ENCODE measurements at regions not wholly inside any gene's neighbourhood (a gene's known extent, or its start where the extent isn't known, plus 50 kb on each side); places are given as distances from the start of the nearest gene placed in this dataset.

DNA sequence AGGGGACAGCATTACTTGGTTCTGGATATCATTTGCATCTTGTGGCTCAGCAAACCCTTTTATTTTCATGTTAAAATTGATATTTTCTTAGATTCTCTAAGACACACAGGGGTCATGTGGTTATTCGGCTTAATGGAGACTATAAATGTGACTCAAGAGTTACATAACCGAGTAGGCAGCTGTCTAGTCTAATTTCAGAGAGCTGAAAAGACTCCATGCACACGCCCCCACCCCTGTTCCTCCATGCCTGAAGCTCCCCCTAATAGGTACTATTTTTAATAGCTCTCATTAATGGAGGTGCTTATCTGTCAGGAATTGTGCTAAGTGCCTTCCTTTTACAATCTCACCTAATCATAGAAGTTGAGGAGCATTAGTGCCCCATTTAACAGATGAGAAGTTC is 189.2 kb upstream of the ARHGAP20 start:
- no peaks in the 10 kb centered on the region for H3K36me3 Mint-ChIP-seq (ENCODE audit: low read depth, unreplicated experiment)
- no peak for DNase-seq (ENCODE audit: low spot score)
- no peaks in the 10 kb centered on the region for H3K4me1 Mint-ChIP-seq (ENCODE audit: unreplicated experiment)
- no peak overlapping the region for H3K4me3 Mint-ChIP-seq (ENCODE audit: unreplicated experiment)
- TF ChIP-seq, protein P1, sequence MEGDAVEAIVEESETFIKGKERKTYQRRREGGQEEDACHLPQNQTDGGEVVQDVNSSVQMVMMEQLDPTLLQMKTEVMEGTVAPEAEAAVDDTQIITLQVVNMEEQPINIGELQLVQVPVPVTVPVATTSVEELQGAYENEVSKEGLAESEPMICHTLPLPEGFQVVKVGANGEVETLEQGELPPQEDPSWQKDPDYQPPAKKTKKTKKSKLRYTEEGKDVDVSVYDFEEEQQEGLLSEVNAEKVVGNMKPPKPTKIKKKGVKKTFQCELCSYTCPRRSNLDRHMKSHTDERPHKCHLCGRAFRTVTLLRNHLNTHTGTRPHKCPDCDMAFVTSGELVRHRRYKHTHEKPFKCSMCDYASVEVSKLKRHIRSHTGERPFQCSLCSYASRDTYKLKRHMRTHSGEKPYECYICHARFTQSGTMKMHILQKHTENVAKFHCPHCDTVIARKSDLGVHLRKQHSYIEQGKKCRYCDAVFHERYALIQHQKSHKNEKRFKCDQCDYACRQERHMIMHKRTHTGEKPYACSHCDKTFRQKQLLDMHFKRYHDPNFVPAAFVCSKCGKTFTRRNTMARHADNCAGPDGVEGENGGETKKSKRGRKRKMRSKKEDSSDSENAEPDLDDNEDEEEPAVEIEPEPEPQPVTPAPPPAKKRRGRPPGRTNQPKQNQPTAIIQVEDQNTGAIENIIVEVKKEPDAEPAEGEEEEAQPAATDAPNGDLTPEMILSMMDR (IDR thresholded peaks at IDR 0.05; ENCODE audit: unreplicated experiment): no peak
- H3K27me3 Mint-ChIP-seq (ENCODE audit: unreplicated experiment): no peaks in the 10 kb centered on the region
- no peak overlapping the region for H3K27ac Mint-ChIP-seq (ENCODE audit: unreplicated experiment)
- no peaks in the 10 kb centered on the region for H3K9me3 Mint-ChIP-seq (ENCODE audit: unreplicated experiment)

DNA sequence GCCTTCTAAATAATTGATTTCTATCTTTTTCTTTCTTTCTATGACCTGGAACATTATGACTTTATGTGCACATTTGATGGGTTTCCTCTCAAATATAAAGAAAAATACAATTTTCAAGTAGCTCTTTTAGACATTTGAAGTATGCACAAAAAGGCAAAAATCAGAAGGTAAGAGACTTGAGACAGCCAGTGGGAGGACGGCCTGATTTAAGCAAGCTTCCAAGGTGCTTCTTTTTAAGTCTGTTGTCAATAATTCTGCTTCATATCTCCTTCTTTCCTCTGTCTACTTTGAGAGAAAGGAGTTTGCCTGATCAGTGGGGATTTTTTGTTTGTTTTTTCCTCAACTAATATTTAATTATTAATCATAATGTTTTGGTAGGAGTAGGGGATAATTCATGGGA is 188.2 kb upstream of the ARHGAP20 start:
- no peaks in the 10 kb centered on the region for H3K27me3 Mint-ChIP-seq (ENCODE audit: unreplicated experiment)

DNA sequence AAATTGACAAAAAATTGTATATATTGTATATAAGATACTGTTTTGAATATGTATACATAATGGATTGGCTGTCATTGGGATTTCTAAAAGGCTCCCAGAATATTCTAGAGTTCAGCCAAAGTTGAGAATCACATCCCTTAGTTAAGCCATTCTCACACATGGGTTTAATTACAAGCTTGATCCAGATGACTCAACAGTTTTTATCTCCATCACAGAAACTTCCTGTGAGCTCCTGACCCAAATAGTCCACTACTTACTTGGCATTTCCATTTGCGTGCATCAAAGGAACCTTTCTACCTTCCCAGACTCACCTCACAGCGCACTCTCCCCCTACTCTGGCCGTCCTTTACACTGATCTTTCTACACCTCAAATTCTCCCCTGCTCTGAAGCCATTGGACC is 184.8 kb upstream of the ARHGAP20 start:
- no peaks in the 10 kb centered on the region for H3K36me3 Mint-ChIP-seq (ENCODE audit: low read depth, unreplicated experiment)
- peaks cover 4% of the 10 kb centered on the region for H3K27me3 Mint-ChIP-seq (ENCODE audit: unreplicated experiment)
- H3K4me3 Mint-ChIP-seq (ENCODE audit: unreplicated experiment): no peak overlapping the region
- no peaks in the 10 kb centered on the region for H3K4me1 Mint-ChIP-seq (ENCODE audit: unreplicated experiment)
- H3K27ac Mint-ChIP-seq (ENCODE audit: unreplicated experiment): no peak overlapping the region
- H3K9me3 Mint-ChIP-seq (ENCODE audit: unreplicated experiment): no peaks in the 10 kb centered on the region
- TF ChIP-seq, protein P1 (IDR thresholded peaks at IDR 0.05; ENCODE audit: unreplicated experiment): no peak
- DNase-seq (ENCODE audit: low spot score): no peak

More for the DNA sequence above, 188.2 kb upstream of the ARHGAP20 start:
- no peak overlapping the region for H3K4me3 Mint-ChIP-seq (ENCODE audit: unreplicated experiment)
- no peaks in the 10 kb centered on the region for H3K9me3 Mint-ChIP-seq (ENCODE audit: unreplicated experiment)
- no peak for DNase-seq (ENCODE audit: low spot score)
- H3K27ac Mint-ChIP-seq (ENCODE audit: unreplicated experiment): no peak overlapping the region
- H3K4me1 Mint-ChIP-seq (ENCODE audit: unreplicated experiment): no peaks in the 10 kb centered on the region
- no peaks in the 10 kb centered on the region for H3K36me3 Mint-ChIP-seq (ENCODE audit: low read depth, unreplicated experiment)
- TF ChIP-seq, protein P1 (IDR thresholded peaks at IDR 0.05; ENCODE audit: unreplicated experiment): no peak

DNA sequence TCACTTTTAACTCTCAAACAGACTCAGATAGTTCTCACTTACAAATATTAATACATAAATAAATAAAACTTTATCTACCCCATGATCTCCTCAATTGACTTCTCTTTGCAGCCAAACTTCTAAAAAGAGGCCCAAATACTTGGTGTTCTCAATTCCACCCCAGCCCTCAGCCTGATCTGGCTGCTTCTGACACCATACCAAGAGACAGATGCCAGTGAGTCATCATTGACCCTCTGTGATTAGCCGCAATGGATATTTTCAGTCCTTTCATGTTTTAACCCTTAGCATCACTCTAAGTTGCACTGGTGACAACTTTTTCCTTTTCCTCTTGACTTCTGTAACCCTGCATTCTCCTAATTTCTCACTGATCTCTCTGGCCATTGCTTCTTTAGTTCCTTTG is 184.1 kb upstream of the ARHGAP20 start:
- TF ChIP-seq, protein P1 (IDR thresholded peaks at IDR 0.05; ENCODE audit: unreplicated experiment): no peak
- Mint-ChIP-seq H3K4me1 (ENCODE audit: unreplicated experiment) (no peaks in the 10 kb centered on the region), H3K27ac (ENCODE audit: unreplicated experiment) (no peak overlapping the region), H3K27me3 (ENCODE audit: unreplicated experiment) (peaks cover 4% of the 10 kb centered on the region), H3K4me3 (ENCODE audit: unreplicated experiment) (no peak overlapping the region), H3K9me3 (ENCODE audit: unreplicated experiment) (no peaks in the 10 kb centered on the region), H3K36me3 (ENCODE audit: low read depth, unreplicated experiment) (no peaks in the 10 kb centered on the region)
- DNase-seq (ENCODE audit: low spot score): no peak

DNA sequence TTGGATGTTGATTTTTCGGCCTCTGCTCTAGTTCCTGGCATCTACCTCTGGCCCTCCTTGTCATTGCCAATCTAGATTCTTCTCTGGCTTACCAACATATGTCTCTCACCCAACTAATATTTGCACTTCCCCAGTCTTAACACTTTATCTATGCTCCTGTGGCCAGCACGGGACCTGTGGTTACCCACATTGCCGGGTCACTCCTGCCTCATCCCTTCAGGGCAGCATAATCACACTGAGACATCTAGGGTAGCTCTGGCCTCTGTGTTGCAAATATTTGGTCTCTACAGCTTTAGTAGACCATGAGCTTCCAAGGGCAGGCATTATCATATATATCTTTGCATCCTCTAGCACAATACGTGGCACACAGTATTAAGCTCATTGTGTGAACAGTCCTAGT is 182.0 kb upstream of the ARHGAP20 start:
- Mint-ChIP-seq H3K4me3 (ENCODE audit: unreplicated experiment) (no peak overlapping the region), H3K27ac (ENCODE audit: unreplicated experiment) (no peak overlapping the region), H3K27me3 (ENCODE audit: unreplicated experiment) (peaks cover 4% of the 10 kb centered on the region), H3K36me3 (ENCODE audit: low read depth, unreplicated experiment) (no peaks in the 10 kb centered on the region), H3K9me3 (ENCODE audit: unreplicated experiment) (no peaks in the 10 kb centered on the region), H3K4me1 (ENCODE audit: unreplicated experiment) (no peaks in the 10 kb centered on the region)
- TF ChIP-seq, protein P1 (IDR thresholded peaks at IDR 0.05; ENCODE audit: unreplicated experiment): no peak
- DNase-seq (ENCODE audit: low spot score): no peak
